GM23248 (cell line): ENCODE measurements at regions not wholly inside any gene's neighbourhood (a gene's known extent, or its start where the extent isn't known, plus 50 kb on each side); places are given as distances from the start of the nearest gene placed in this dataset.

Source experiments
- DNase-seq: peaks from one replicate; pipeline ENCODE4 v3.0.0-alpha.2; 2015
- H2AFZ ChIP-seq: fragments of 200-600 bp; sonication (generic); 2 replicates; pipeline ENCODE4 v1.6.1; 2016; ENCODE audit warnings: antibody characterized with exemption
- H3F3A ChIP-seq: fragments of 200-600 bp; sonication (generic); 2 replicates; pipeline ENCODE4 v1.6.1; 2016; ENCODE audit warnings: mild to moderate bottlenecking, antibody characterized with exemption, mixed run types; ENCODE audit not compliant: insufficient read depth
- H3K27ac ChIP-seq: fragments of 200-600 bp; sonication (generic); 2 replicates; pipeline ENCODE4 v1.5.1; 2016; ENCODE audit warnings: mild to moderate bottlenecking
- H3K27me3 ChIP-seq: fragments of 200-600 bp; sonication (generic); replicated peaks from 2 replicates; pipeline ENCODE4 v1.6.1; 2016; ENCODE audit warnings: mild to moderate bottlenecking; ENCODE audit not compliant: insufficient read depth
- H3K36me3 ChIP-seq: fragments of 200-600 bp; sonication (generic); 2 replicates; pipeline ENCODE4 v1.6.1; 2016; ENCODE audit warnings: low read depth, mild to moderate bottlenecking
- H3K4me1 ChIP-seq: fragments of 200-600 bp; sonication (generic); 2 replicates; pipeline ENCODE4 v1.6.1; 2016; ENCODE audit warnings: mild to moderate bottlenecking; ENCODE audit not compliant: insufficient read depth
- H3K4me2 ChIP-seq: fragments of 200-600 bp; sonication (generic); one replicate; pipeline ENCODE4 v1.6.1; 2016; ENCODE audit warnings: mild to moderate bottlenecking; ENCODE audit not compliant: unreplicated experiment
- H3K4me3 ChIP-seq: fragments of 200-600 bp; sonication (generic); 2 replicates; pipeline ENCODE4 v1.5.1; 2016; ENCODE audit warnings: mild to moderate bottlenecking
- H3K79me2 ChIP-seq: fragments of 200-600 bp; sonication (generic); 2 replicates; pipeline ENCODE4 v1.6.1; 2016; ENCODE audit warnings: mild to moderate bottlenecking; ENCODE audit not compliant: insufficient read depth
- H3K9ac ChIP-seq: fragments of 200-600 bp; sonication (generic); 2 replicates; pipeline ENCODE4 v1.6.1; 2016; ENCODE audit warnings: mild to moderate bottlenecking
- H3K9me2 ChIP-seq: fragments of 200-600 bp; sonication (generic); 2 replicates; pipeline ENCODE4 v1.6.1; 2016; ENCODE audit warnings: mixed run types, mild to moderate bottlenecking, moderate library complexity; ENCODE audit not compliant: insufficient read depth
- H3K9me3 ChIP-seq: fragments of 200-600 bp; sonication (generic); one replicate; pipeline ENCODE4 v1.6.1; 2017; ENCODE audit warnings: low read depth
- H4K20me1 ChIP-seq: fragments of 200-600 bp; sonication (generic); 2 replicates; pipeline ENCODE4 v1.6.0; 2016; ENCODE audit not compliant: insufficient read depth
- EZH2 ChIP-seq: fragments of 200-600 bp; sonication (generic); IDR thresholded peaks from 2 replicates; pipeline ENCODE4 v1.6.1; 2018; ENCODE audit warnings: antibody characterized with exemption, mild to moderate bottlenecking; ENCODE audit not compliant: insufficient read depth, poor library complexity, severe bottlenecking
- EZH2phosphoT487 ChIP-seq: fragments of 200-600 bp; sonication (generic); IDR thresholded peaks from 2 replicates; pipeline ENCODE4 v1.6.1; 2018; ENCODE audit warnings: antibody characterized with exemption, moderate library complexity, mild to moderate bottlenecking, low read depth; ENCODE audit not compliant: insufficient read depth
- WGBS, 2 experiments: methylation state at CpG; one replicate each; pipeline ENCODE4 v1.1.6; 2015 to 2017; ENCODE audit warnings: low lambda C conversion rate in 2 of 2, low coverage in 1 of 2; ENCODE audit errors: missing lambda C conversion rate in 2 of 2; 5-methylcytosine and 5-hydroxymethylcytosine counted together
- in situ Hi-C: fragments of 300-500 bp; cut with MboI; formaldehyde crosslinking; loops from 2 replicates; pipeline ENCODE4 v1.15.0; 2020

DNA sequence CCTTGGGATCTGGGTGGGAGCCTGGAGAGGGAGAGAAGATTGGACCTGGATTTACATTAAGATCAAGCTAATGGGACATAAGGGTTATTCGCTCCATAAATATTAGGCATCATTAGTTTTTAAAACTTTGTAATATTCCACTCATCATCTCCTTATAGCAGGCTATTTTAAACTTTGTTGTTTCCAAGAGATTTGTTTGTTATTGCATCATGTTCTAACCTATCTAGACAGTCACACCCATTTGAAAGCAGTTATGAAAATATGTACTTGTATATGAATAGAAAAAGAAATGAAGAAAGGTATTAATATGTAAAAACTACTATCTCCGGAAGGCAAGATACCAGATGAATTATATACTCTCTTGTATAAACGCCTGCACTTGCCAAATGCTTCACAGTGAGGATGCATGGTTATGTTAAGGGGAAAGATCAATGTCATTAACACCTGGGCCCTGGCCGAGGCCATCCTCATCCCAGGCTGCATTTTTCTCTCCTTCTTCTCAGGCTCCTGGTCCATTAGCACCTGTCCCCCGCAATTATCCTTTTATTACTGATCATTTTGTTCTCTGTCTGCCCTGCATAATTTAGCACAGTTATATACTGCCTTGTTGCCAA, 468.2 kb downstream of the MATN1 start:
- peaks cover 6% of the 10 kb centered on the region for H3K27me3 ChIP-seq
- no peaks in the 10 kb centered on the region for H3K36me3 ChIP-seq
- in situ Hi-C loops, result no loop called here
- H4K20me1 ChIP-seq, result no peaks in the 10 kb centered on the region
- H3K4me3 ChIP-seq, result no peak overlapping the region
- no peaks in the 10 kb centered on the region for H3F3A ChIP-seq
- TF ChIP-seq EZH2phosphoT487 (no peak), EZH2 (no peak)
- no peak overlapping the region for H2AFZ ChIP-seq
- H3K4me2 ChIP-seq, result no peak overlapping the region
- no peaks in the 10 kb centered on the region for H3K9me3 ChIP-seq
- H3K27ac ChIP-seq, result no peak overlapping the region
- no peaks in the 10 kb centered on the region for H3K4me1 ChIP-seq
- no peak overlapping the region for H3K9ac ChIP-seq
- H3K9me2 ChIP-seq, result no peaks in the 10 kb centered on the region
- no peaks in the 10 kb centered on the region for H3K79me2 ChIP-seq
- WGBS, 2 experiments, result 23% methylated on average over 5 of the region's 5 CpGs
- no peak for DNase-seq

DNA sequence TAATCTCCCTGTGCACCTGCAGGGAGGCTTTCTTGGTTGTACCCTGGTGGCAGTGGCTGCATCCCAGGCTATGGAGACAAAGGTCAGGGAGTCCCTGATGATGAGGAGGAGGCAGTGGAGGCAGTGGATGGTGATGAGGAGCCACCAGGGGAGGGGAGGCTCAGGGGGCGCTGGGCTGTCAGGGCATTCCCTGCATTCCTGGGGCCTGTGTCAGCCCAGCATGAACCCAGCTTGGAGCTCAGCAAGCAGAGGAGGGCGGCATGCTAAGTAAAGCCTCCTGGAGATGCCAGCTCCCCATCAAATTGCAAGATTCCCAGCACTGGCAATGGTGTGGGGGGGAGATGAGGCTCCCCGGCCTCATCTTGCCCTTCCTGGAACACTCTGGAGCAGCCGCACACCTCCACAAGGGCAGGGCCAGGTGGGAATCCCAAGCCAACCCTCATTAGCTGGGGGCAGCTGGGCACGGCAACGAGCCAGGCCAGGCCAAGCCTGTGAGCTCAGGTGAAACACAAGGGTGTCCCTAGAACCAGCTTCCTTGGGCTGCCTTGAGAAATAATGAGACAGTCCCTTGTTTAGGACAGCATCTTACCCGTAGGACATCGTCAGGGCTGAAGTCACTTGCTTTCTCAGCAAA, 469.5 kb downstream of the MATN1 start:
- TF ChIP-seq EZH2phosphoT487, result no peak
- no peak for TF ChIP-seq EZH2
- no peak overlapping the region for H3K4me3 ChIP-seq

DNA sequence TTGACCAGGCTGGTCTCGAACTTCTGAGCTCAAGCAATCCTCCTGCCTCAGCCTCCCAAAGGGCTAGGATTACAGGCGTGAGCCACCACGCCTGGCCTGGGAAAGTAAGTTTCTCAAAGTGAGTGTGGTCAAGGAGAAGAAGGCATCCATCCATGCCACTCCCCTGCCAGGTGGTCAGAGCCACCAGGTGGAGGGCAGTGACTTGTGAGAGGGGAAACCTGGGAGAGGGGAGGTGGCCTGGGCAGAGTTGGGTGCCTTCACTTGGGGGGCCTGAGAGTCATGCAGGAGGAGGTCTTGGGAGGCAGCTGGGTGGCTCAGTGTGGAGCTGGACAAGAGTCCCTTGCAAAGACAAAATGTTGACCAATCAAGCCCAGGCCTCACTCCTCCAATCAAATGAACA, 470.0 kb downstream of the MATN1 start:
- H3K4me3 ChIP-seq, result no peak overlapping the region
- H3K27me3 ChIP-seq, result peaks cover 6% of the 10 kb centered on the region
- H3K4me2 ChIP-seq, result no peak overlapping the region
- 29 to 38% methylated on average over 3 of the region's 3 CpGs for WGBS, 2 experiments
- H2AFZ ChIP-seq, result no peak overlapping the region
- no peak overlapping the region for H3K27ac ChIP-seq
- H3K9me2 ChIP-seq, result no peaks in the 10 kb centered on the region
- no peaks in the 10 kb centered on the region for H3K9me3 ChIP-seq
- H3K36me3 ChIP-seq, result no peaks in the 10 kb centered on the region
- H3F3A ChIP-seq, result no peaks in the 10 kb centered on the region
- H4K20me1 ChIP-seq, result no peaks in the 10 kb centered on the region
- TF ChIP-seq EZH2phosphoT487 (no peak), EZH2 (no peak)
- no peaks in the 10 kb centered on the region for H3K79me2 ChIP-seq
- no peaks in the 10 kb centered on the region for H3K4me1 ChIP-seq
- in situ Hi-C loops, result no loop called here
- no peak overlapping the region for H3K9ac ChIP-seq
- DNase-seq, result no peak

More for the DNA sequence above, 469.5 kb downstream of the MATN1 start:
- in situ Hi-C loops, result no loop called here
- H3K27ac ChIP-seq, result no peak overlapping the region
- peaks cover 6% of the 10 kb centered on the region for H3K27me3 ChIP-seq
- no peaks in the 10 kb centered on the region for H3K9me2 ChIP-seq
- no peaks in the 10 kb centered on the region for H3K9me3 ChIP-seq
- no peaks in the 10 kb centered on the region for H4K20me1 ChIP-seq
- no peaks in the 10 kb centered on the region for H3K4me1 ChIP-seq
- H2AFZ ChIP-seq, result no peak overlapping the region
- no peaks in the 10 kb centered on the region for H3K79me2 ChIP-seq
- no peak overlapping the region for H3K4me2 ChIP-seq
- H3K36me3 ChIP-seq, result no peaks in the 10 kb centered on the region
- 34 to 35% methylated on average over 8 of the region's 8 CpGs for WGBS, 2 experiments
- no peak for DNase-seq
- H3F3A ChIP-seq, result no peaks in the 10 kb centered on the region
- H3K9ac ChIP-seq, result no peak overlapping the region

- H3K9me2 ChIP-seq, result no peaks in the 10 kb centered on the region
- no peak for DNase-seq
- H3F3A ChIP-seq, result no peaks in the 10 kb centered on the region
- no peak overlapping the region for H3K4me2 ChIP-seq
- H3K27me3 ChIP-seq, result peaks cover 6% of the 10 kb centered on the region
- no peaks in the 10 kb centered on the region for H4K20me1 ChIP-seq
- no peaks in the 10 kb centered on the region for H3K9me3 ChIP-seq
- TF ChIP-seq EZH2, result no peak
- no peak for TF ChIP-seq EZH2phosphoT487
- in situ Hi-C loops, result no loop called here
- WGBS, 2 experiments, result 25 to 26% methylated on average over 6 of the region's 6 CpGs
- H3K4me1 ChIP-seq, result no peaks in the 10 kb centered on the region
- no peaks in the 10 kb centered on the region for H3K36me3 ChIP-seq
- no peak overlapping the region for H3K27ac ChIP-seq
- H3K79me2 ChIP-seq, result no peaks in the 10 kb centered on the region
- H3K4me3 ChIP-seq, result no peak overlapping the region
- H3K9ac ChIP-seq, result no peak overlapping the region
- H2AFZ ChIP-seq, result no peak overlapping the region
Observed at GRCh38 chr1:30250984-30251850, 472.2 kb downstream of the MATN1 start.
